ENCODE measurements at regions not wholly inside any gene's neighbourhood (a gene's known extent, or its start where the extent isn't known, plus 50 kb on each side); places are given as distances from the start of the nearest gene placed in this dataset.

GRCh38 chr17:74089869-74090464 lies 113.5 kb upstream of the RPL38 start:
- H3K9ac ChIP-seq (ENCODE audit: low read length), result no peak overlapping the region
- H3K4me1 ChIP-seq (ENCODE audit: low read length), result no peaks in the 10 kb centered on the region
- H3K4me3 ChIP-seq (ENCODE audit: low read length), result no peak overlapping the region
- no peak overlapping the region for H3K27ac ChIP-seq (ENCODE audit: low read length)
- H3K4me2 ChIP-seq (ENCODE audit: low read depth, low read length), result no peak overlapping the region
- no peaks in the 10 kb centered on the region for H3K36me3 ChIP-seq (replicated peaks; ENCODE audit: insufficient read depth, low read length)
- no peaks in the 10 kb centered on the region for H3K79me2 ChIP-seq (ENCODE audit: low read length)
- DNase-seq, result peak; percentile 41
- no peaks in the 10 kb centered on the region for H4K20me1 ChIP-seq (ENCODE audit: insufficient read depth, low read length)
- no peaks in the 10 kb centered on the region for H3F3A ChIP-seq (ENCODE audit: insufficient read depth, low read length)
- H3K9me2 ChIP-seq (replicated peaks; ENCODE audit: insufficient read depth, low read length), result no peaks in the 10 kb centered on the region
- peaks cover 71% of the 10 kb centered on the region for H3K27me3 ChIP-seq (replicated peaks; ENCODE audit: insufficient read depth, low read length)
- no peaks in the 10 kb centered on the region for H3K9me3 ChIP-seq (replicated peaks; ENCODE audit: insufficient read depth, low read length)
- TF ChIP-seq CTCF (IDR thresholded peaks at IDR 0.05; ENCODE audit: low read length) (peak; percentile 80), EZH2 (optimal IDR thresholded peaks at IDR 0.05; ENCODE audit: low read depth, low read length) (no peak)
- H2AFZ ChIP-seq (ENCODE audit: low read length), result no peak overlapping the region

- H3K4me1 ChIP-seq (ENCODE audit: low read length), result no peaks in the 10 kb centered on the region
- no peak overlapping the region for H3K4me2 ChIP-seq (ENCODE audit: low read depth, low read length)
- no peak overlapping the region for H3K9ac ChIP-seq (ENCODE audit: low read length)
- no peak overlapping the region for H3K27ac ChIP-seq (ENCODE audit: low read length)
- TF ChIP-seq CTCF (IDR thresholded peaks at IDR 0.05; ENCODE audit: low read length) (no peak), EZH2phosphoT487 (IDR thresholded peaks at IDR 0.05; ENCODE audit: low read length) (no peak), EZH2 (optimal IDR thresholded peaks at IDR 0.05; ENCODE audit: low read depth, low read length) (no peak)
- no peak overlapping the region for H2AFZ ChIP-seq (ENCODE audit: low read length)
- no peak for DNase-seq
- no peaks in the 10 kb centered on the region for H3K36me3 ChIP-seq (replicated peaks; ENCODE audit: insufficient read depth, low read length)
- H3K9me3 ChIP-seq (replicated peaks; ENCODE audit: insufficient read depth, low read length), result no peaks in the 10 kb centered on the region
- H4K20me1 ChIP-seq (ENCODE audit: insufficient read depth, low read length), result no peaks in the 10 kb centered on the region
- H3K27me3 ChIP-seq (replicated peaks; ENCODE audit: insufficient read depth, low read length), result peaks cover 70% of the 10 kb centered on the region
- no peaks in the 10 kb centered on the region for H3K79me2 ChIP-seq (ENCODE audit: low read length)
- no peaks in the 10 kb centered on the region for H3F3A ChIP-seq (ENCODE audit: insufficient read depth, low read length)
- H3K4me3 ChIP-seq (ENCODE audit: low read length), result no peak overlapping the region
- no peaks in the 10 kb centered on the region for H3K9me2 ChIP-seq (replicated peaks; ENCODE audit: insufficient read depth, low read length)
Measured at GRCh38 chr17:74094651-74095050, 108.8 kb upstream of the RPL38 start.

GRCh38 chr17:74096456-74096855 lies 107.0 kb upstream of the RPL38 start:
- Histone ChIP-seq H3K27me3 (replicated peaks; ENCODE audit: insufficient read depth, low read length) (peaks cover 66% of the 10 kb centered on the region), H3K4me3 (ENCODE audit: low read length) (no peak overlapping the region), H3K4me1 (ENCODE audit: low read length) (no peaks in the 10 kb centered on the region), H3K36me3 (replicated peaks; ENCODE audit: insufficient read depth, low read length) (no peaks in the 10 kb centered on the region), H3F3A (ENCODE audit: insufficient read depth, low read length) (no peaks in the 10 kb centered on the region), H3K27ac (ENCODE audit: low read length) (no peak overlapping the region), H4K20me1 (ENCODE audit: insufficient read depth, low read length) (no peaks in the 10 kb centered on the region), H3K9ac (ENCODE audit: low read length) (no peak overlapping the region), H2AFZ (ENCODE audit: low read length) (no peak overlapping the region), H3K4me2 (ENCODE audit: low read depth, low read length) (no peak overlapping the region), H3K9me2 (replicated peaks; ENCODE audit: insufficient read depth, low read length) (no peaks in the 10 kb centered on the region), H3K79me2 (ENCODE audit: low read length) (no peaks in the 10 kb centered on the region), H3K9me3 (replicated peaks; ENCODE audit: insufficient read depth, low read length) (no peaks in the 10 kb centered on the region)
- no peak for DNase-seq
- no peak for TF ChIP-seq EZH2 (optimal IDR thresholded peaks at IDR 0.05; ENCODE audit: low read depth, low read length)
- no peak for TF ChIP-seq CTCF (IDR thresholded peaks at IDR 0.05; ENCODE audit: low read length)
- no peak for TF ChIP-seq EZH2phosphoT487 (IDR thresholded peaks at IDR 0.05; ENCODE audit: low read length)

Data from MM.1S (cell line).